Non-pigmented ciliary epithelial cell (primary cell): ENCODE measurements at regions not wholly inside any gene's neighbourhood (a gene's known extent, or its start where the extent isn't known, plus 50 kb on each side); places are given as distances from the start of the nearest gene placed in this dataset.
"Not testable (repeated sequence)": the region's sequence is repeated elsewhere in the genome, so short reads cannot be mapped to it uniquely, and the experiment has no call there.

Experiments
- DNase-seq: peaks from one replicate; pipeline ENCODE4 v3.0.0-alpha.2; 2010; ENCODE audit warnings: low read depth

GRCh38 chr2:6139142-6139541 is 447.0 kb downstream of the SOX11 start:
- no peak for DNase-seq

DNA sequence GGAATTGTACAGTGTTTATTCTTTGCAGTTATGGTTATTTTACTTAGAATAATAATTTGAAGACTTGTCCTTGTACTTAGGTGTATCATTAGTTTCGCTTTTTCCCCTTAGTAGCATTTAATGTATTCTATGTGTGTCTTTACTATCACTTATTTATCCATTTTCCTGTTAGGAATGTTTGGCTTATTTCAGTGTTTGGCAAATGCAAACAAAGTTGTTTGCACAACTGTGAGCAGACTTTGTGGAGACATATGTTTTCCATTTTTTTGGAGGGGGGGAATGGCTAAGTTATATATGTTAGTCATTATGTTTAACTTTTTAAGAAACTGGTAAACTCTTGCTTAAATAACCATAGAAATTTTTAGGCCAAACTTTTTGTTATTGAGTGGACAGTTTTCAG is 447.7 kb downstream of the SOX11 start:
- no peak for DNase-seq

GRCh38 chr2:6140509-6140908 is 448.3 kb downstream of the SOX11 start:
- no peak for DNase-seq

GRCh38 chr2:6143812-6144211 is 451.6 kb downstream of the SOX11 start:
- DNase-seq, result no peak

DNA sequence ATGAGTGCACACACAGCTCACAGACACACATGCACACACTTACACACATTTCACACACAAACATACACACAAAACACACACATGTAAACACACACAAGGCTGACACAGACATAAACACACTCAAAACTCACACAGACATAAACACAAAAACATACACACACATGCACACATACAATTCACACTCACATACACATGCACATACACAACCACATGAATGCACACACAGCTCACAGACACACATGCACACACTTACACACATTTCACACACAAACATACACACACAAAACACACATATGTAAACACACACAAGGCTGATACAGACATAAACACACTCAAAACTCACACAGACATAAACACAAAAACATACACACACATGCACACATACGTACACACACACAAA is 455.0 kb downstream of the SOX11 start:
- DNase-seq, result not testable (repeated sequence)

DNA sequence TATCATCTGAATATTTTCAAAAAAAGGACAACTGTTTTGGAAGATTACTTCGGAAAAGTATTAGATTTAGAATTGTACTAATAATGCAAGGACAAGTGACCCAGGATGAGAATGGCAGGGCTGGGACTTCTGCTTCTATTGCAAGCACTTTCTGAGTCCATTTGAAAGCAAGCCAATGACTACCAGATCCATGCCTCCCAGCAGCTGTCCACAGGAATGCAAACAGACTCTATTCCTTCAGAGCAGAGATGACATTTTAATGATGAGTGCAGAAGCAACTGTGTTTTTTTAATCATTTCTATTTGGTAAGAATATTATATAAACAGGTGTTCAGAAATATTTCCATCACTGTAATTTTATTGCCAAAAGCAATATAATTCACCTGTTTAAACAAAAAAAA is 456.7 kb downstream of the SOX11 start:
- peak; percentile 15 for DNase-seq

GRCh38 chr2:6159606-6160005 is 467.4 kb downstream of the SOX11 start:
- no peak for DNase-seq

DNA sequence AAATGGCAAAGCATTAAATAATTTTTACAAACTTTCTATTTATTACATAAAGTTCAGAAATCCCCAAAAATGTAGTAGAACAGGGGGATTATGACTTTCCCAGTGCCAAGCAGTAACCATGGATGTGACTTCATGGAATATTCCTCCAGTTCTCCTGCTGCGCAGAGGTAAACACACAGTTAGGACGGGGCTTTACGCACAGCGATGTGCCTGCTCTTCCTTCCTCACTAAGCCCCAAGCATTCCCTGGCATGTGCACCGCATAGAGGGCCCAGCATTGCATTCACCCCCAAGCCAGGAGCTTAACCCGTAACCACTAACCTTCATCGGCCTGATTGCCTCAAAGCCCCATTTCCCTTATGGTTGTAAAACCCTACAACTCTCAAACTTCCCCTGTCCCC is 471.7 kb downstream of the SOX11 start:
- DNase-seq, result no peak

GRCh38 chr2:6164986-6165747 is 473.0 kb downstream of the SOX11 start:
- no peak for DNase-seq

GRCh38 chr2:6167592-6168138 is 475.5 kb downstream of the SOX11 start:
- no peak for DNase-seq

DNA sequence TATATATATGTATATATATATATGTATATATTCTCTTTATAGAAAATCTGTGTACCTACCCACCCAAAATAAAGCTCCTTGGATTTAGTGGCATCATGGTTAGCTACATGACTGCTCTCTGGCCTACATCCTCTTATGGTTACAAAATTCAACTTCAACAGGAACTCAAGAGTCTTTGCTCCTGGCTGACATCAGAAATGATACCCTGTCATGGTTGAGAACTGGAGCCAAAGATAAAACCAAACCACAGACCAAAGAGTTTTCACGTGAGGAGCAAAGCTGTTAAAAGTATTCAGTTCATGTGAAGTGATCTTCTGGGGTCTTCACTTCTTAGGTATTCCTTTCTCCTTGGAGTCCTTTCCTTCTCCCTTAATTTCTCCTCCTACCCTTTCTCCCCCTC is 476.3 kb downstream of the SOX11 start:
- no peak for DNase-seq

DNA sequence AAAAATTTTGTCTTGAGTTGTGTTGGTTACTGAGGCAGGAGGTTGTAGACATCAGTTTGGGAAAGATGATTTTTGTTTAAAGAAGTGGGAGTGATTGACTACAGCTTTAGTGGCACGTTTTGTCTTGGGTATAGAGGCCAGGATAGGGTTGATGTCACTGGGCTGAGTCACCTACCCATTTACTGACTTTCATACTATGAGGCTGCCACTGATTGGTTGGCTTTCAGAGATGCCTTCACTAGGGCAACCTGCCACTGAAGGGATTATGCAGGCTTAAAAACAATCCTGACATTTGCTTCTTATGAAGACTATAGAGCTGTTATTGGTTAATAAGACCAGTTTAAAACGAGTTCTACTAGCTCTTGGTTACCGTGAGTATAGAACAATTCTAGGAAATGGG is 479.1 kb downstream of the SOX11 start:
- DNase-seq, result no peak

DNA sequence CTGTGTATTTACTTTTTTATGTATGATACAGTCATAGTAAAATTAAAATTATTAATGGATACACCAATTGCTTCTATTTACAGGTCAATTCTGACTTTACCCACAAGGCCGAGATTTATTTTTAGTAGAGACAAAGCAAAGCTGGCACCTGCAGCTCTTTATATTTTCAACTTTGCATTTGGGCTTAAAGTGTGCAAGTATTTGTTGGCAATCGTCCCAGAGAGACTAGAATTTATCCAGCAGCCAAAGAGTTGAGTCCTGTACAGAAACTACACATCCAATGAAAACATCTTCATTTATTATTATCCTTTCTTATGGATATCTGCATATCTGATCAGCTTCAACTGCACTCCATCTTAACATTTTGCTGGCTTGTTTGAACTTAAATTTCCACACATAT is 485.6 kb downstream of the SOX11 start:
- no peak for DNase-seq

GRCh38 chr2:6181525-6181924 is 489.3 kb downstream of the SOX11 start:
- peak; percentile 86 for DNase-seq

- DNase-seq, result no peak
Measured at GRCh38 chr2:6181926-6182325, 489.7 kb downstream of the SOX11 start.

DNA sequence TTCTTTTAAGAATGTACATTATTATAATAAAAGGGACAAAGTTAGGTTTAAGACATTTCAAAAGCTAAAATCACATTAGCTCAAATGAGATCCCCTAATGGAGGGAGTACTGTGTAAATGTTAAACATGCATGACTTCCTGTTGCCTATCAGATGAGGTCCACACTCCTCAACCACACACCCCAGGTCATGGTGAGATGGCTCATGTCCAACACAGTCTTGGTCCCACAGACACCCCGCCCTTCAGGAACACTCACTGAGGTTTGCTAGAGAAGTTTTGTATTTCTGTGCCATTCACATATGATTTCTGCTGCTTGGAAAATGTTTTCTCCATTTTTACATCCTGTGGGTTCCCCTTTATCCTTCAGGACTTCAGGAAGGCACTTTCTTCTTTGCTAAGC is 491.0 kb downstream of the SOX11 start:
- no peak for DNase-seq

GRCh38 chr2:6184532-6185292 is 492.5 kb downstream of the SOX11 start:
- peak; percentile 62 for DNase-seq

- peak; percentile 84 for DNase-seq
Measured at GRCh38 chr2:6186332-6187151, 494.4 kb downstream of the SOX11 start.

GRCh38 chr2:6196449-6196848 is 504.3 kb downstream of the SOX11 start:
- DNase-seq, result no peak

GRCh38 chr2:6198370-6198919 is 506.3 kb downstream of the SOX11 start:
- DNase-seq, result not testable (repeated sequence)

DNA sequence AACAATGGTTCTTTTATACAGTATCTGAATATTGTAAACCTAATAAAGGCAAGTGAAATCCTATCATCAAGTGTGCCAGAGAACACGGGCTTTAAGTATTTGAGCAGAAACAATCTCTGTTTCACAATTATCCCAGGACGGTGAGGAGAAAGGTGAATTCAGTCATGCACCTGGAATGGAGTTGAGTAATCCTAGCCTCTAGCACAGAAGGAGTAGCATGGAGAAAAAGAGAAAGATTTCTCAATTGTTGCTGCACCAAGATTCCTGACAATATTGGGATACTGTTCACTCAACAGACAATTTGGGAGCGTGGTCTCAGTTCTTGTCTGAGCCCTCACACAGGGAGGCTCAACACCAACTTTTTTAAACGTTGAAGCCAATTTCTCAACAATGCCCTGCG is 510.6 kb downstream of the SOX11 start:
- no peak for DNase-seq

GRCh38 chr2:6203291-6203959 is 511.2 kb downstream of the SOX11 start:
- no peak for DNase-seq
